HUES6 (cell line): ENCODE measurements at regions not wholly inside any gene's neighbourhood (a gene's known extent, or its start where the extent isn't known, plus 50 kb on each side); places are given as distances from the start of the nearest gene placed in this dataset.

Experiments used
- H3K27ac ChIP-seq: 2 replicates; pipeline ENCODE4 v1.7.0; 2013; ENCODE audit warnings: low read depth, mild to moderate bottlenecking, low read length, inconsistent platforms
- H3K27me3 ChIP-seq: 2 replicates; pipeline ENCODE4 v1.6.1; 2013; ENCODE audit warnings: low read length; ENCODE audit not compliant: control insufficient read depth, insufficient read depth
- H3K36me3 ChIP-seq: 2 replicates; pipeline ENCODE4 v1.6.1; 2013; ENCODE audit warnings: low read length; ENCODE audit not compliant: control insufficient read depth, insufficient read depth
- H3K4me1 ChIP-seq: 2 replicates; pipeline ENCODE4 v1.6.1; 2013; ENCODE audit warnings: low read length; ENCODE audit not compliant: control insufficient read depth, insufficient read depth
- H3K4me3 ChIP-seq: 2 replicates; pipeline ENCODE4 v1.5.1; 2013; ENCODE audit warnings: low read depth, low read length
- H3K9ac ChIP-seq: one replicate; pipeline ENCODE4 v1.6.1; 2013; ENCODE audit warnings: mild to moderate bottlenecking, low read length
- H3K9me3 ChIP-seq: 2 replicates; pipeline ENCODE4 v1.6.1; 2013; ENCODE audit warnings: low read depth, low read length; ENCODE audit not compliant: control insufficient read depth, insufficient read depth

- no peaks in the 10 kb centered on the region for H3K27me3 ChIP-seq
- no peak overlapping the region for H3K9ac ChIP-seq
- H3K9me3 ChIP-seq: no peaks in the 10 kb centered on the region
- H3K27ac ChIP-seq: no peak overlapping the region
- H3K4me3 ChIP-seq: no peak overlapping the region
- H3K4me1 ChIP-seq: no peaks in the 10 kb centered on the region
- no peaks in the 10 kb centered on the region for H3K36me3 ChIP-seq
Measured at GRCh38 chr14:29064305-29064900, 297.8 kb downstream of the FOXG1 start.

- no peaks in the 10 kb centered on the region for H3K4me1 ChIP-seq
- H3K27me3 ChIP-seq: no peaks in the 10 kb centered on the region
- peaks cover 7% of the 10 kb centered on the region for H3K9me3 ChIP-seq
Measured at GRCh38 chr14:29069228-29069627, 302.6 kb downstream of the FOXG1 start.

GRCh38 chr14:29075761-29076160, 309.2 kb downstream of the FOXG1 start:
- Histone ChIP-seq H3K9ac (no peak overlapping the region), H3K27ac (no peak overlapping the region), H3K27me3 (no peaks in the 10 kb centered on the region), H3K36me3 (no peaks in the 10 kb centered on the region), H3K4me3 (no peak overlapping the region), H3K4me1 (no peaks in the 10 kb centered on the region), H3K9me3 (peaks cover 7% of the 10 kb centered on the region)

More at GRCh38 chr14:29069228-29069627, 302.6 kb downstream of the FOXG1 start:
- no peak overlapping the region for H3K27ac ChIP-seq
- no peak overlapping the region for H3K4me3 ChIP-seq
- H3K36me3 ChIP-seq: no peaks in the 10 kb centered on the region
- no peak overlapping the region for H3K9ac ChIP-seq

- Histone ChIP-seq H3K4me1 (no peaks in the 10 kb centered on the region), H3K27ac (no peak overlapping the region), H3K27me3 (no peaks in the 10 kb centered on the region), H3K9ac (no peak overlapping the region), H3K36me3 (no peaks in the 10 kb centered on the region), H3K9me3 (no peaks in the 10 kb centered on the region), H3K4me3 (no peak overlapping the region)
Measured at GRCh38 chr14:29077916-29078315, 311.3 kb downstream of the FOXG1 start.

- Histone ChIP-seq H3K9me3 (no peaks in the 10 kb centered on the region), H3K4me3 (no peak overlapping the region), H3K36me3 (no peaks in the 10 kb centered on the region), H3K9ac (no peak overlapping the region), H3K4me1 (no peaks in the 10 kb centered on the region), H3K27ac (no peak overlapping the region), H3K27me3 (no peaks in the 10 kb centered on the region)
Measured at GRCh38 chr14:29078810-29079522, 312.4 kb downstream of the FOXG1 start.

GRCh38 chr14:29085546-29085945, 319.0 kb downstream of the FOXG1 start:
- H3K36me3 ChIP-seq: no peaks in the 10 kb centered on the region
- no peaks in the 10 kb centered on the region for H3K9me3 ChIP-seq
- no peaks in the 10 kb centered on the region for H3K27me3 ChIP-seq
- H3K4me3 ChIP-seq: no peak overlapping the region
- no peaks in the 10 kb centered on the region for H3K4me1 ChIP-seq
- no peak overlapping the region for H3K9ac ChIP-seq
- no peak overlapping the region for H3K27ac ChIP-seq

- H3K27ac ChIP-seq: no peak overlapping the region
- no peak overlapping the region for H3K9ac ChIP-seq
- H3K9me3 ChIP-seq: no peaks in the 10 kb centered on the region
- no peaks in the 10 kb centered on the region for H3K36me3 ChIP-seq
- H3K27me3 ChIP-seq: no peaks in the 10 kb centered on the region
- no peak overlapping the region for H3K4me3 ChIP-seq
- H3K4me1 ChIP-seq: no peaks in the 10 kb centered on the region
Measured at GRCh38 chr14:29089849-29090248, 323.3 kb downstream of the FOXG1 start.

- Histone ChIP-seq H3K27ac (no peak overlapping the region), H3K9me3 (no peaks in the 10 kb centered on the region), H3K36me3 (no peaks in the 10 kb centered on the region), H3K4me3 (no peak overlapping the region), H3K9ac (no peak overlapping the region), H3K27me3 (no peaks in the 10 kb centered on the region), H3K4me1 (no peaks in the 10 kb centered on the region)
Measured at GRCh38 chr14:29092121-29092520, 325.5 kb downstream of the FOXG1 start.

- no peak overlapping the region for H3K9ac ChIP-seq
- no peaks in the 10 kb centered on the region for H3K4me1 ChIP-seq
- H3K27me3 ChIP-seq: no peaks in the 10 kb centered on the region
- no peak overlapping the region for H3K27ac ChIP-seq
- no peaks in the 10 kb centered on the region for H3K36me3 ChIP-seq
- no peaks in the 10 kb centered on the region for H3K9me3 ChIP-seq
- H3K4me3 ChIP-seq: no peak overlapping the region
Measured at GRCh38 chr14:29097476-29097875, 330.9 kb downstream of the FOXG1 start.

GRCh38 chr14:29098656-29099055, 332.1 kb downstream of the FOXG1 start:
- H3K9ac ChIP-seq: no peak overlapping the region

GRCh38 chr14:29102266-29102665, 335.7 kb downstream of the FOXG1 start:
- Histone ChIP-seq H3K9me3 (no peaks in the 10 kb centered on the region), H3K4me3 (no peak overlapping the region), H3K36me3 (no peaks in the 10 kb centered on the region), H3K9ac (no peak overlapping the region), H3K27me3 (no peaks in the 10 kb centered on the region), H3K27ac (no peak overlapping the region), H3K4me1 (no peaks in the 10 kb centered on the region)

More at GRCh38 chr14:29098656-29099055, 332.1 kb downstream of the FOXG1 start:
- H3K4me1 ChIP-seq: no peaks in the 10 kb centered on the region
- no peaks in the 10 kb centered on the region for H3K9me3 ChIP-seq
- no peak overlapping the region for H3K4me3 ChIP-seq
- no peak overlapping the region for H3K27ac ChIP-seq
- no peaks in the 10 kb centered on the region for H3K36me3 ChIP-seq
- no peaks in the 10 kb centered on the region for H3K27me3 ChIP-seq
